Fibroblast of the aortic adventitia (primary cell): ENCODE measurements at regions not wholly inside any gene's neighbourhood (a gene's known extent, or its start where the extent isn't known, plus 50 kb on each side); places are given as distances from the start of the nearest gene placed in this dataset.

Experiments used
- DNase-seq: peaks from one replicate; pipeline ENCODE4 v3.0.0-alpha.2; 2010; ENCODE audit warnings: low read depth
- H3K4me3 ChIP-seq: 2 replicates; pipeline ENCODE4 v1.5.1; 2011; ENCODE audit warnings: low read depth, mild to moderate bottlenecking, control low read depth, low read length, moderate library complexity
- CTCF ChIP-seq: IDR thresholded peaks from 2 replicates; pipeline ENCODE4 v1.5.1; 2011; ENCODE audit warnings: mild to moderate bottlenecking, low read length, control low read depth, inconsistent platforms; ENCODE audit not compliant: insufficient read depth

GRCh38 chr2:189362283-189362682, 79.0 kb upstream of the WDR75 start:
- H3K4me3 ChIP-seq, result no peak overlapping the region
- no peak for DNase-seq
- TF ChIP-seq CTCF, result no peak

- H3K4me3 ChIP-seq, result no peak overlapping the region
- peak; percentile 55 for DNase-seq
- no peak for TF ChIP-seq CTCF
Measured at GRCh38 chr2:189363559-189363958, 77.7 kb upstream of the WDR75 start.

- no peak for DNase-seq
- no peak overlapping the region for H3K4me3 ChIP-seq
Measured at GRCh38 chr2:189364607-189365006, 76.7 kb upstream of the WDR75 start.

GRCh38 chr2:189366349-189366748, 74.9 kb upstream of the WDR75 start:
- no peak overlapping the region for H3K4me3 ChIP-seq
- no peak for DNase-seq
- TF ChIP-seq CTCF, result no peak

More at GRCh38 chr2:189364607-189365006, 76.7 kb upstream of the WDR75 start:
- TF ChIP-seq CTCF, result no peak

- TF ChIP-seq CTCF, result no peak
- DNase-seq, result no peak
- H3K4me3 ChIP-seq, result no peak overlapping the region
Measured at GRCh38 chr2:189367343-189367742, 73.9 kb upstream of the WDR75 start.

- no peak overlapping the region for H3K4me3 ChIP-seq
- no peak for TF ChIP-seq CTCF
- peak; percentile 81 for DNase-seq
Measured at GRCh38 chr2:189369566-189369965, 71.7 kb upstream of the WDR75 start.

GRCh38 chr2:189370719-189371118, 70.6 kb upstream of the WDR75 start:
- no peak overlapping the region for H3K4me3 ChIP-seq
- peak; percentile 71 for DNase-seq
- TF ChIP-seq CTCF, result no peak
